ENCODE measurements at regions not wholly inside any gene's neighbourhood (a gene's known extent, or its start where the extent isn't known, plus 50 kb on each side); places are given as distances from the start of the nearest gene placed in this dataset.

GRCh38 chr3:168659015-168659414, 563.3 kb upstream of the GOLIM4 start:
- Histone ChIP-seq H3K9me3 (no peaks in the 10 kb centered on the region), H3K4me3 (no peak overlapping the region), H3K36me3 (no peaks in the 10 kb centered on the region), H3K27ac (no peak overlapping the region), H3K27me3 (no peaks in the 10 kb centered on the region), H3K4me1 (no peaks in the 10 kb centered on the region)
- intact Hi-C loops (cut with DNase I): no loop called here
- DNase-seq (ENCODE audit: low spot score in 2 of 2): no peak
- no peak for TF ChIP-seq CTCF (IDR thresholded peaks at IDR 0.05)

- H3K4me3 ChIP-seq: no peak overlapping the region
- no peaks in the 10 kb centered on the region for H3K36me3 ChIP-seq
- DNase-seq (ENCODE audit: low spot score in 2 of 2): no peak
- intact Hi-C loops (cut with DNase I): no loop called here
- no peak overlapping the region for H3K27ac ChIP-seq
- H3K4me1 ChIP-seq: no peaks in the 10 kb centered on the region
- no peaks in the 10 kb centered on the region for H3K27me3 ChIP-seq
- TF ChIP-seq CTCF (IDR thresholded peaks at IDR 0.05): no peak
- H3K9me3 ChIP-seq: no peaks in the 10 kb centered on the region
Measured at GRCh38 chr3:168655611-168656010, 559.9 kb upstream of the GOLIM4 start.

GRCh38 chr3:168654700-168655099, 559.0 kb upstream of the GOLIM4 start:
- intact Hi-C loops (cut with DNase I): no loop called here
- no peak for DNase-seq (ENCODE audit: low spot score in 2 of 2)

GRCh38 chr3:168653255-168653654, 557.5 kb upstream of the GOLIM4 start:
- H3K36me3 ChIP-seq: no peaks in the 10 kb centered on the region
- H3K27me3 ChIP-seq: no peaks in the 10 kb centered on the region
- no peak for DNase-seq (ENCODE audit: low spot score in 2 of 2)
- no peak overlapping the region for H3K27ac ChIP-seq
- TF ChIP-seq CTCF (IDR thresholded peaks at IDR 0.05): no peak
- no peaks in the 10 kb centered on the region for H3K4me1 ChIP-seq
- intact Hi-C loops (cut with DNase I): no loop called here
- H3K4me3 ChIP-seq: no peak overlapping the region
- H3K9me3 ChIP-seq: no peaks in the 10 kb centered on the region

More at GRCh38 chr3:168654700-168655099, 559.0 kb upstream of the GOLIM4 start:
- no peaks in the 10 kb centered on the region for H3K36me3 ChIP-seq
- TF ChIP-seq CTCF (IDR thresholded peaks at IDR 0.05): no peak
- no peaks in the 10 kb centered on the region for H3K27me3 ChIP-seq
- no peak overlapping the region for H3K27ac ChIP-seq
- no peaks in the 10 kb centered on the region for H3K9me3 ChIP-seq
- no peaks in the 10 kb centered on the region for H3K4me1 ChIP-seq
- no peak overlapping the region for H3K4me3 ChIP-seq

GRCh38 chr3:168648321-168648720, 552.6 kb upstream of the GOLIM4 start:
- H3K27me3 ChIP-seq: no peaks in the 10 kb centered on the region
- no peak for DNase-seq (ENCODE audit: low spot score in 2 of 2)
- H3K4me3 ChIP-seq: no peak overlapping the region
- TF ChIP-seq CTCF (IDR thresholded peaks at IDR 0.05): no peak
- no peaks in the 10 kb centered on the region for H3K9me3 ChIP-seq
- intact Hi-C loops (cut with DNase I): no loop called here
- no peak overlapping the region for H3K27ac ChIP-seq
- no peaks in the 10 kb centered on the region for H3K36me3 ChIP-seq
- no peaks in the 10 kb centered on the region for H3K4me1 ChIP-seq

GRCh38 chr3:168647582-168647981, 551.9 kb upstream of the GOLIM4 start:
- Histone ChIP-seq H3K4me1 (no peaks in the 10 kb centered on the region), H3K9me3 (no peaks in the 10 kb centered on the region), H3K27ac (no peak overlapping the region), H3K27me3 (no peaks in the 10 kb centered on the region), H3K4me3 (no peak overlapping the region), H3K36me3 (no peaks in the 10 kb centered on the region)
- TF ChIP-seq CTCF (IDR thresholded peaks at IDR 0.05): no peak
- intact Hi-C loops (cut with DNase I): no loop called here
- no peak for DNase-seq (ENCODE audit: low spot score in 2 of 2)
